Stimulated activated CD8-positive, alpha-beta memory T cell treated with anti-CD3 and anti-CD28 coated beads, Interleukin-4, amount 100 ng/mL, for 24 hours (primary cell): ENCODE measurements at regions not wholly inside any gene's neighbourhood (a gene's known extent, or its start where the extent isn't known, plus 50 kb on each side); places are given as distances from the start of the nearest gene placed in this dataset.
"Not testable (repeated sequence)": the region's sequence is repeated elsewhere in the genome, so short reads cannot be mapped to it uniquely, and the experiment has no call there.

ENCODE experiments used
- DNase-seq: peaks from one replicate; pipeline ENCODE4 v3.0.0-alpha.2; 2020; ENCODE audit warnings: low read depth

DNA sequence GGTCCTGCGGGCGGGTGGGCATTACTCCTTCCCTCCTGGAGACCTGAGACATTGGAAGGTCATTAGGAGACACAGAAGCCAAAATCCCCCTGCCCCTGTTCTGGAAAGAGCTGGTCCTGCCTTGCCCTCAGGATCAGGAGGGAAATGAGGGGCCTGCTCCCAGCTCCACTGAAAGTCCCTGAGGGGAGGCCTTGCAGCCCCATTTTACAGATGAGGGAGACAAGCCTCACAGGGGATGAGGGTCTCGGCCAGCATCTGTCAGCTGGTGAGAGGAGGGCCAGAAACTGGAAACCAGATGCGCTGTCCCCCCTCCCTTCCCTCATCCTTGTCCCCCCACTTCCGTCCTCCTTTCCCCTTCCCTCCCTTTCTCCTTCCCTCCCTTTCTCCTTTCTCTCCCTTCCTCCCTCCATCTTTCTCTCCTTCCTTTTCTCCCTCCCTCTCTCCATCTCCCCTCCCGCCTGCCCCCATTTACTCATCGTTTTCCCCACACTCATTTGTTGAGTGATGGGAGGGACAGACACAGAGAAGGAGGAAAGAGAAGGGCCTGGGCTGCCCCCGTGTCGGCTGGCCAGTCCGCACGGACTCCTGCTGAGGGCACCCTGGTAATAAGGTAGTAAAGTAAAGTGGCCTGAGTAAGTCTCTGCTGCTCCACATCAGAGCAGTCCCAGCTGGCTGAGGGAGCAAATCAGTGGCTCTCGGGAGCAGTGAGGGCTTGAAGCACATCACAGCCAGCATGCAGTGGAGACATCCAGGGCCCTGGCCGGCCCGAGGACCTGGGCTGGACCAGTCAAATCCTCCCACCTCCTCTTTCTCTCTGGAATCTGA, 112.4 kb upstream of the ALDH1A3 start:
- no peak for DNase-seq

DNA sequence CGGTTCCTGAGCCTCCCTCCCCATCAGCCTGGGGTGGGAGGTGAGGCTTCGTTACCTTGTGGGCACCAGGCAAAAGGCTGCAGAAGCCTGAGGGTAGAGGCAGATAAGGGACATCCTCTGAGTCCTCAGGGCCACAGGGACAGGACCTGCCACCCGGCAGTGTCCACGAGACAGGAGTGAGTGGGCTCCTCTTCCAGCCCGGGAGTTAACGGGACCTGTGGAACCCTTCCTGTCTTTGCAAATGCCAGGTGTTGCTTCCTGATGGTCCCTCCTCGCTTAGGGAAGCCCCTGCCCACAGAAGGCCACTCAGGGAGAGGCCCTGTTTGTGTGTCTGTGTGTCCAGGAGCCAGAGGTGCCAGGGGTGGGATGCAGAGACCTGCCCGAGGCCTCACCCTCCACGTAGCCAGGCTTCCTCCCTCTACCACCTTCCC, 111.1 kb upstream of the ALDH1A3 start:
- no peak for DNase-seq

DNA sequence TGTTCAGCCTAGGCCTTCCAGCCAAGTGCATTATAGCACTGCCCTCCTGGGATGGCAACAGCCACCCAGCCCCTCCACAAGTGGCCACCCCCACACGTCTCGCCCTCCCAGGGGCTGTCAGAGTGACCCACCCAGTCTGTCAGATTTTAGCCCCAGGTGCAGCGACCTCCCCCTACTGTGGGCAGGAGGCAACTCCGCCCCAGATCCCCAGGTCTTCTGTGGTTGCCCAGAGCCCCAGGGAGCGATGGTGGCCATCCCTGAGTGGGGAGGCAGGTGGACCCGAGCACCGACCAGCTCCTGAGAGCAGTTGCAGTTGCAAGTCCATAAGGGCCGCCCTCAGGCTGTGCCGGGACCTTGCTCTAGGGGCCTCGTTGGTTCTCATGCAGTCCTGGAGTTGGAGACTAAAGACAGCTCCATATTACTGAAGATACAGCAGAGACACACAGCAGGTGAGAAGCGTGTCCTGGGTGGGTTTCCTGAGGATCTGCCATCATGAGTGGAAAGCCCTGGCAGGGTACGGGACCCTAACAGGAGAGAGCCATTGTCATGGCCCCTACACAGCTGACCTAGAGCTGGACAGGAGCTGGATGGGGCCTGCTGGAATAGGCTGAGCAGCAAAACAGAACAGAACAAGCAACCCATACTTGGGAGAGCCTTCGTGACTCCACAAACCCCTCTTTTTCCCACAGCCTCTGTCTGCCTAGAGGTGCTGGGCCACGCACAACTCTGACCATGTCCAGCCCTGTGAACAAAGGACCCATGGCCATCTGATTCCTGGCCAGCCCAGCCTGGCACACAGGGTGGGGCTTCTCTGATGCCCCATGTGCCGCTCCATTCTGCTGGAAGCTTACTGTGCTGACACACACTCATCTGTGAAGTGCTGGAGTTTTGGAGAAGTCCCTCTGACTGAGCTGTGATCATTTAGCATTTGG, 110.3 kb upstream of the ALDH1A3 start:
- no peak for DNase-seq

DNA sequence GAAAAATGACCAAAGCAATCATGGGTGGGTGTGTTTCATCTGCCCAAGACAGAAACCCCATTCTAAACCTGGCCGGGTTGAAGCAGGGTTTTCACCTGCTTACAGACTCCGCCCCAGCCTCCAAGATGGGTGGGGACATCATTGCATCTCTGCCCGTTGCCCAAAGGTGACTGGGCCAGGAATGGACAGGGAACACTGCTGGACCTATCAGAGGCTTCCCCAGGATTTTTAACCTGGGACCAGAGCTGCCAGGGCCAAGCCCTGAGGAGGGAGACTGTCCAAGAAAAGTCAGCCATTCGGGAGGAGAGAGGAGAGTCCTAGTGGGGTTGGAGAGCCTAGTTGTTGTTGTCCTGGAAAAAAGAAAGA, 109.7 kb upstream of the ALDH1A3 start:
- no peak for DNase-seq

DNA sequence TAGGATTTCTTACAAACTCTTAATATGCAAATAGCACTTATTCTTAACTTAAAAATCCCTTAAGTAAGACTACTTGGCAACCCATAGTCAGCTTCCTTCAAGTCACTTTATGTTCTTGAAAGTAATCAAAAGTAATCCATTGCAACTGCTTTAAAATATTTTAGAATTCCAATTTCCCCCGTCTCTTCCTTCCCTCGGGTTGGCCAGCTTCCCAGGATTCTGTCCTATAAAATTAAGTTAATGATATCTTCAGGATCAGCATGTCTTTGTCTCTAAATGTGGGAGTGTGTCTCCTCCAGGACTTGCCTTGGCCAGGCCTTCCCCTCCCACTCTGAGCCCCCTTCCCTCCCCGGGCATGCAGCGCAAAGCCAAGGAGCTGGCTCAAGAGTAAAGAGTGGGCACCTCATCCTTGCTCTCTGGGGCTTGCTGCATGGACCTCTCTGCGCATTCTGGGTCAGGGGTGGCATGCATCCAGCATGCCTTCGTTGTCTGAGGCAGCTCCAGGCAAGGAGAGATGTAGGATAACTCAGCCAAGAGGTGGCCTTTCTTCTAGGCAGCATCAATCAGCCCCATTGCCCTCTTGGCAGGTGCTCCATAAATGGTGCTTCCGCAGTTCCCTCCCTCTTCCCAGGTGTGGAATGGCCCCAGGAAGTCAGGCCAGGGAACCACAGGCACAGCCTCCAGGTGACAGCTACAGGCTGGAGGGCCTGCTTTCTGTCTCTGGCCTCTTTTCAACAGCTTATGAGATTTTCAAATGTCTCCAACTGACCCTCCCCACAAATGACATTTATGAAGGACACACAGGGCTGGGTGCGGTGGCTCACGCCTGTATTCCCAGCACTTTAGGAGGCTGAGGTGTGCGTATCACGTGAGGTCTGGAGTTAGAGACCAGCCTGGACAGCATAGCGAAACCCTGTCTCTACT, 108.7 kb upstream of the ALDH1A3 start:
- no peak for DNase-seq

DNA sequence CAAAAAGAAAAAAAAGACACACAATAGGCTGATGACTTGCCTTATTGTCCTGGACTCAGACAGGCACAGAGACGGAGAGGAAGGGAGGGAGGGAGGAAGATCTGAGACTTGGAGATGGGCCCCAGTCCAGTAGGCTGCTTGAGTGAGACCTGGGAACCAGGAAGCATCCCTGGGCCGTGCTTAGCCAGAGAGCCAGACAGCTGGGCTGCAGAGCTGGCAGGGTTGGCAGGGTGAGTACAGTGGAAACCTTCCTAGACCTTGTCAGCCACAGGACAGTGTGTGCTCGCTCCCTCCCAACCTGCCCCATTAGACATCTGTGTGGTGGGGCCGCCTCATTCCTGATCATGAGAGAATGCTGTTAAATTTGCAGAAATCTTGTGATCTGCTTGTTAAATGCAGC, 107.9 kb upstream of the ALDH1A3 start:
- no peak for DNase-seq

DNA sequence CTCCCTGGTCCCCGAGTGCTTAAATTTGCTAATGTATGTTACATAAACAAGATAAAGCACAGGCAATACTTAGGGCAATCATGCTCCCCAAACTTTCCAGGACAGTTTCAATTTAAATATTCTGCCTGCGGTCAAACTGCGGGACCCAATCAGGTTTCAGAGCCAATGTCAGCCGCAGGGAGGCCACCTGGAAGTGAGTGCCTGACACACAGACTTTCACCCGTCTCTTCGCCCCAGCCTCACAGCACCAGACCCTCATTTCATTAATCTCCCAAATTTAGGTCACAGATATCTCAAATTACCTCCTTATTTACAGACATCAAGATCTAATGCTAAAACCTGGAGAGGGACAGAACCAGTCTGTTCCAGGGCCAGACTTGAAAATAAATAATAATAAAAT, 107.2 kb upstream of the ALDH1A3 start:
- no peak for DNase-seq

DNA sequence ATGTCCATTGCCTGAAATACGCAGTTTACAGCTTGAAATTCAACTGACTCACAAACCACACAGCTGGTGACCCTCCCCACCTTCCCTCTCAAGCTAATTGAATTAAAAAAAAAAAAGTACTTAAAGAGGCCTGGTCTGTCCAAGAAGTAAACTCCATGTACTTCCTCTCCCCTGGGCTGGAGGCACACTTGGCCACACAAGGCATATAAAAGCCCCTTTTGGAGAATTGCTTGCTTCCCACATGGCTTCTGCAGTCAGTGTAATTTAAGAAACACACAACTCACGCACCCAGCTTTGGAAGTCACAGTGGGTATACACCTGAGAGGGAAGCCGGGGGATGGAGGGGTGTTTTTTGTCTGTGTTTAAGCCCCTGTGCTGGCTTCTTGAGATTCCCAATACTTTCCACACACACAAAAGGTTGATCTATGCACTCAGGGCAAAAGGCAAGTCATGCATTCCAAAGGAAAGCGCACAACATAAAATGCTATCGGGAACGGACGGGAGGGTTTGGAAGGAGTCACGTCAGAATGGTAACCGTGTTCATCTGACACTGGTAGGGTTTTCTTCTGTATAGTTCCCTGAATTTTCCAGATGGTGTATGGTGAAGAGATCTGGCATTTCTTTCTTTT, 106.6 kb upstream of the ALDH1A3 start:
- DNase-seq = no peak

DNA sequence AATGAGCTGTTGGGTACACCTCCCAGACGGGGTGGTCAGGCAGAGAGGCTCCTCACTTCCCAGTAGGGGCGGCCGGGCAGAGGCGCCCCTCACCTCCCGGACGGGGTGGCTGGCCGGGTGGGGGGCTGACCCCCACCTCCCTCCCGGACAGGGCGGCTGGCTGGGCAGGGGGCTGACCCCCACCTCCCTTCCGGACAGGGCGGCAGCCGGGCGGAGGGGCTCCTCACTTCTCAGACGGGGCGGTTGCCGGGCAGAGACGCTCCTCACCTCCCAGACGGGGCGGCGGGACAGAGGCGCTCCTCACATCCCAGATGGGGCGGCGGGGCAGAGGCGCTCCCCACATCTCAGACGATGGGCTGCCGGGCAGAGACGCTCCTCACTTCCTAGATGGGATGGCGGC, 105.6 kb upstream of the ALDH1A3 start:
- DNase-seq = not testable (repeated sequence)

DNA sequence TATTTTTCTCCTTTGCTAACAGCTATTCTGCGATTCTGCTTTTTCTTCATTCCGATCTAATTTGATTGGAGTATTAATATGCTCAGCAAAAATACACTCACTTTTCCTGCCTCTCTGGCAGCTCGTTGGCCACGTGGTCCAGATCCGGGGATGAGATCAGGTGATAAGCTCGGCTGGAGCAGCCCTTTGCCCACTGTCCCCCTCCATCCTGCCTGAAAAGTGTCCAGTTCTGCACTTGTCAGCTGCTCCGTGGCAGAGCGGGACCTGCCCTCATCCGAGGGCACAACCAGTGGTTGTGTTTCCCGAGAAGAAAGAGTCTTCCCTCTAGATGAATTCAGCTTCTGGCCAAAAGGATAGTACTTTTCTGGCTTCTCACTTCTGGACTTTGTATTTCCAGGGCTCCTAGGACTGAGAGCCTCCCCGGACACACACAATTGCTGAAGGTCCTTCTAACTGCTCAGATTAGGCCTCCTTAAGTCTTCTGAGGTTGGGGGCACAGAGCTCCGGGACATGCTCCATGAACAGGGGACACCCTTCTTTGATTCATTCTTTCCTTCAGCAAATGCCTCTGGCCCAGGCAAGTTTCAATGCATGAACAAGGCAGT, 103.9 kb upstream of the ALDH1A3 start:
- DNase-seq = no peak

DNA sequence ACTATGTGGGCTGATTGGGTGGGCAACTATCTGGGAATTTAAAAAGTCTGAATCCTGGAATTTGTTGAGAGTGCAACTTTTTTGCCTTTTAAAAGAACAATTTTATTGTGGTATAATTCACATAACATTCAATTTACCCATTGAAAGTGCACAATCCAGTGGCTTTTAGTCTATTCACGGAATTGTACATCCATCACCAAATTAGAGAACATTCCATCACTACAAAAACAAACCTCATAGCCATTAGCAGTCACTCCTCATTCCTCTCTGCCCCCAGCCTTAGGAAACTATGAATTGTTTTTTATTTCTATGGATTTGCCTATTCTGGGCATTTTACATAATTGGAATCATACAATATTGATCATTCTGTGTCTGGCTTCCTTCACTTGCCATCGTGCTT, 101.8 kb upstream of the ALDH1A3 start:
- DNase-seq = no peak

DNA sequence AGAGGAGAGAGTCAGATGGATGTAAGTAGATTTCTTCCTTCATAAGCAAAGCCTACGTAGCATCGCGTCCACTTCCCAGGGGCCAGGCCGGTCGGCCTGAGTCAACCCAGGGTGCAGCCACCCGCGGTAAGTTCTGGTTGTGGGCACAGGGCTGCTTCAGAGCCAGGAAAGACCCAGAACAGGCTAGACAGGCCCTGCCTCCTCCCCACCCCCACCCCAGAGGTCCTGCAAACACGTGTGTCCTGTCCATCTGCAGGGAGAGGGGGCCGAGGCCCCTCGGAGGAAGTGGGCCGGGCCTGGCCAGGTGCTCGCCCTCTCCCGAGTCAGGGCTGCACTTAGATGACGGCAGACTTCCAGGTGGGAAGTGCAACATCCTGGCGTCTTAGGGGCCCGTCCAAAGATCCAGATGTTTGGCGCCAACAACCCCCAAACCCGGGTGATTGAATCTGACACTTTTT, 100.8 kb upstream of the ALDH1A3 start:
- no peak for DNase-seq

DNA sequence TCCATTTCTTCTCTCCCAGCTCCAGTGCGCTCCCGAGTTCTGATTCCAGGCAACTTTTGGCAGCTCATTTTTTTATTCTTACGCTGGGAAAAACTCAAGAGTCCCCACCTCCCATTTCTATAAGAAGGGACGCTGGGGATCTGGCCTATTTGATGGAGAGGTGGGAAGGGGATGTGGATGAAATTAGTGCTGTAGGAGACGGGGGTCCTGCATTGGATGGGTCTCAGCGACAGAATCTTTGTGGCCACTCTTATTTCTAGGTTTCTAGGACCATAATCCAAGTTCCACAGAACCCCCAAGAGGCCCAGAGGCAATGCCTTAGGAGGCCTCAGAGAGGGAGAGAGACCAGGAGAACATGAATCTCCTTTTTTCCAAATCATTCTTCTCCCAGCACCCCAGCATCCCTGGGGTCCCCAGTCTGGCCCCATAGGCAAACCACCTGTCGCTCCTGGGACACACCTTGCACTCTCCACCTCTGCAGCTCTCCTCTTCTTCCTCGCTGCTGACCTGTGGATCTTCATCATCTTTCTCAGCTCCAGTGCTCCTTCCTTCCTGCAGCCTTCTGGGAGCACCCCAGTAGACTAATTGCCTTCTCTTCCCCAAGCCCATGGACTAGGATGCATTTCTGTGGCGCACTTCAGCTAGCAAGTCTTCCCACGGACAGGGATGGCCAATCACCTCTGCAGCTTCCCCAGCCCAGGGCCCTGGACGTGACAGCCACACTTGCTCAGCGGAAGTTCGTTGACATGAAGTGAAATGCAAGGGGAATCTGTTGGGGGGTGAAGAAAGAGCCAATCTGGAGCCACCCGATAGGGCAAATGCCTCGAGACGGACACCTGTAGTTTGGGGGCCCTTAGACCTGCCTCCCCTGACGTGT, 100.1 kb upstream of the ALDH1A3 start:
- DNase-seq = no peak

DNA sequence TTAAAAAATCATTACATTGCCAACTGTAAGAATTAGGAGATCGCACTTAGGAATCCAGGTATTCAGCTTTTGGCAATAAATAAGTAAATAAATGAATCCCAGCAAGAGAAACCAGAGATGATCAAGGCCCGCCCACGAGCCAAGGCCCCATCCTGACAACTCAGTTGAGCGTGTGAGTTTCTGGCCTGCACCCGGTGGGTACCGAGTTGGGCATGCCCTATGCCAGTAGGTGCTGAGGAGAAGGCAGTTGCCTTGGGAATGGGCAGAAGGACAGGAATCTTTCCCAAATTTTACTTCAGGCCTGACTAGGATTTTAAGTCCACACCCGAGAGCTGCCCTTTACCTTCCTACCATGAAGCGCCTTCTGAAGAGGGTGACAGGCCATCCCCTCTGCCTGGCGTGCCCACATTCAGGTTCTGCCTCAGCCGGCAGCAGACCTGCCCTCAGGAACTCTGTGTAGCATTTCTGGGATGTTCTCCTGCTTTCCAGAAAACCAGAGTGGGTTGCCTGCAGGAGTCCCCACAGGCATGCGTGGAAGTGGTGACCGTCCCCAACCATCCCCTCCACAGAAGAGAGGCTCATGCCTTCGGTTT, 99.3 kb upstream of the ALDH1A3 start:
- no peak for DNase-seq

DNA sequence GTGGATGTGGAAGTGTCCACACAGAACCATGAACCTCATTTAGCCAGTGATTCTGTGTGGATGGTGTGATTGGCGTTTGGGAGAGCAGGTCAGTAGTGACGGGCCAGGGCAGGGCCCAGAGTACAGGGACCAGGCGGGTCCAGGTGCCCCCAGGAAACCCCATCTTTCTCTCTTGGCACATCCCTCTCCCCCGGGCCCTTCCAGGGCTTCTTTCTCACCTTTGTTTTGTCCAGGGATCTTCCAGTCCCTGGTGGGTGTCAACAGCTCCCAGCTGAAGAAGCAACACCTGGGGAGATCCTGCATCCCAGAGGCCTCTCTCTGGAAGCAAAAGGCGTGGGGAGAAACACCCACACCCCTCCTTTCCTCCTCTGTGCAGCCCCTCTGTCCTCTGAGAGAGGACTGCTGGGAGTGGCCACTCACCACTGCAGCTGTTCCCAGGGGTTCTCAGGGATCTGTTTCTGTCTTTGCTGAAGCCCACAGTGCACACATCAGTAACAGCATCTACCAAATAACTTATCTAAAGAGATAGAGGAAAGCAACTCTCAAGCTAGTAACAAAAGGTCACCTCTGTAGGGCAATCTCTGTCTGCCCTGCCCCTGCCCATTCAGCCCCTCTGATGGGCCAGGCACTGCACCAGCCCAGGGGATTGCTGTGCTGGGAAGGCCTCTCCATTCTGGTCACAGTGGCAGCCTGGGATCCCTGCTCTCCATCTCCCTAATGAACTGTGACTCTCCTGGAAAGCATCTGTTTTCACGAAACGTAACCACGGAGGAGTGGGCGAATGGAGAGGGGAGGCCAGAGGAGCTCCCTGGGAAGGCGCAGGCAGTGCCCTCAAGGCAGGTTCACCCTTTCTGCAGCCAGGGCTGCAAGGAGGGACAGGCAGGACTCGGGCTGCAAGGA, 98.3 kb upstream of the ALDH1A3 start:
- DNase-seq = no peak

DNA sequence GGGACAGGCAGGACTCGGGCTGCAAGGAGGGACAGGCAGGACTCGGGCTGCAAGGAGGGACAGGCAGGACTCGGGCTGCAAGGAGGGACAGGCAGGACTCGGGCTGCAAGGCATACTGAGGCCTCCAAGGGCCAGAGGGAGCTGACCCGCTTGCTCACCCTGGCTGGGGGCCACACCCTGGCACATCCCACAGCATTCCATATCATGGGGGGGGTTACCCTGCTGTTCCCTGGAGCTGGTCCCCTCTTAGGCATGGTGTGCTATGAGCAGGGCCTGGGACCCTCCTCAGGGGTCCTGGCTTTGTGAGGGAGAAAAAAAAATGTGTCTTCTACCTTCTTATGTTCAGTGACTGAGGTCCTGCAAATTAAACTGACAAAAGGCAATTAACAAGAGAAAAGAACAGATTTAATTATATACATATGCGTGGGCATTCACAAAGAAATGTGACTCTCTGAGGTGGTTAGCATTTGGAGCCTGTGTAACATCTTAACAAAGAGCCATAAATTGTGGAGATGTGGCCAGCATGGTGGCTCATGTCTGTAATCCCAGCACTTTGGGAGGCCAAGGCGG, 97.6 kb upstream of the ALDH1A3 start:
- DNase-seq = no peak

DNA sequence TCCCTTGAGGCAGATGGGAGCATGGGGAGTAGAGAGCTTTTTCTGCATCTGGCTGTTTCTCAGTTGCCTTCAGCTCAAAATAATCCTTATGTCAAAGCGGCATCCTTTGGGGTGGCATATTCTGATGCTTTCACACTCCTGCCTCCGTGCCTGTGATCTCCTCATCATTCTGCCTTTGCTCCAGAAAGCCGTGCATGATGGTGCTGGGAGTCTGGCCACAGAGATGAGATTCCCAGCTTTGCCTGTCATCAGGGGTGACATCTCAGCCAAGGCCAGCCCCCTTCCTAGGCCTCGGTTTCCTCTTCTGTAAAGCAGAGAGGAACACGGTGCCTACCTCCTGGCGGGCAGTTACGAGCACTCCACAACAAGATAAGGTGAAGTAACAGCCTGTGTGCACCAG, 96.3 kb upstream of the ALDH1A3 start:
- no peak for DNase-seq

DNA sequence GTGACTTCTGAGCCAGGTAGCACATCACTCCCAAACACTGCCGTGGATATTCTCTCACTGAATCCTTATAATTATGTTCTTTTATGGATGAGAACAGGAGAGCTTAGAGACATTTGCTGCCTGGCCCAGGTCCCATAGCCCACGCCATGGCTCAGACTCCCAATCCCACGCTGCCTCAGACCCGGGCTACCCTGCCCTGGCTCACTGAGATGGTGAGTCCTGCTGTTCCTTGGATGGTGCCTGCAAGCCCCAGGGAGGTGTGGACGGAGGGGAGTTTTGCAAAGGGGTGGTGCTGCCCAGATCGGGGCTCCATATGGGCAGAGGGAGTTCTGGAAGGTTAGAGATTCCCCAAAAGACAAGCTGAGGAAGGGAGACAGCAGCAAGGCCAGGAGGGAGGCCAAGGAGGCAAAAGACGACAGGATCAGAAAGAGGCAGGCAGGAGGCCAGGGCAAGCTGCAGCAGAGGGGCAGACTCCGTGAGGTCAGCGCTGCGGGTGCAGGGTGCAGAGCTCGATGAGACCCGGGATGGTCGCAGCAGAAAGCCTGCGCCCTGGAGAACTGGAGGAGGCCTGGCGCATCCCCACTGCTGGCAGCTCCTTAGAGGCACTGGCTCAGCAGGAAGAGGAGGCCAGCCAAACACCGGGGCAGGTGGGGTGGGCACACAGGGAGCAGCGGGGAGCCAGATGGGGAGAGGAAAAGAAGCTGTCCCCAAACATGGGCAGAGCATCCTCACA, 95.7 kb upstream of the ALDH1A3 start:
- DNase-seq = no peak
